Posterior vena cava (tissue), 2 donors: ENCODE measurements at regions not wholly inside any gene's neighbourhood (a gene's known extent, or its start where the extent isn't known, plus 50 kb on each side); places are given as distances from the start of the nearest gene placed in this dataset.
"Not testable (repeated sequence)": the region's sequence is repeated elsewhere in the genome, so short reads cannot be mapped to it uniquely, and the experiment has no call there.

Experiments used
- DNase-seq: peaks from one replicate; pipeline ENCODE4 v3.0.0-alpha.2; 2020; ENCODE audit warnings: low spot score
- intact Hi-C, 2 donors: fragments of 100-400 bp; cut with DNase I; formaldehyde crosslinking; loops; one replicate each; pipeline versions ENCODE4 v1.14.1 to v1.14.2; 2022 to 2023
- donor health status: DM: yes; HTN: yes; CAD: no.
- donor health status: DM: yes; HTN: yes; CAD: no.

GRCh38 chr10:117762819-117763172 lies 220.2 kb downstream of the EMX2 start:
- intact Hi-C loops: no loop called here
- no peak for DNase-seq

GRCh38 chr10:117763528-117763927 lies 221.0 kb downstream of the EMX2 start:
- DNase-seq: no peak
- intact Hi-C loops: no loop called here

- DNase-seq: no peak
- intact Hi-C loops: no loop called here
These were observed 225.9 kb downstream of the EMX2 start for GRCh38 chr10:117768333-117769042.

DNA sequence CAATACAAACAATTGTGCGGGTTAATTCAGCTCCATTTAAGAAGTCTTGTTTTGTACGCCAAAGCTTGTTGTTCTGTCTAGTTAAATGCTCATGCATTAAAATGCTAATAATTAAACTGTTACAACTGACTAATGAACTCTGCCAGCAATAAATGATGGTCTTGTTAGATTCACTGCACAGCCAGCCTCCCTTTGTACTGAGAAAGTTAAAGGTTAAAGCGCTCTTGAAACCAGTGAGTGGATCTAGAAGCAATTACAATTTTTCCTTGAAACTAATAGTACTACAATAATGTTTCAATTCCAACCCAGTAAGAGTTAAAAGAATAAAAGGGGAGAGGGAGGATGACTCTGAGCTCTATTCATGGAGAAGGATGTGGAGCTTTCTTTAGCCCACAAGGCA lies 233.0 kb downstream of the EMX2 start:
- intact Hi-C loops: no loop called here
- DNase-seq: no peak

- DNase-seq, intact Hi-C loops: not testable (repeated sequence)
These were observed 234.7 kb downstream of the EMX2 start for GRCh38 chr10:117777222-117777621.

DNA sequence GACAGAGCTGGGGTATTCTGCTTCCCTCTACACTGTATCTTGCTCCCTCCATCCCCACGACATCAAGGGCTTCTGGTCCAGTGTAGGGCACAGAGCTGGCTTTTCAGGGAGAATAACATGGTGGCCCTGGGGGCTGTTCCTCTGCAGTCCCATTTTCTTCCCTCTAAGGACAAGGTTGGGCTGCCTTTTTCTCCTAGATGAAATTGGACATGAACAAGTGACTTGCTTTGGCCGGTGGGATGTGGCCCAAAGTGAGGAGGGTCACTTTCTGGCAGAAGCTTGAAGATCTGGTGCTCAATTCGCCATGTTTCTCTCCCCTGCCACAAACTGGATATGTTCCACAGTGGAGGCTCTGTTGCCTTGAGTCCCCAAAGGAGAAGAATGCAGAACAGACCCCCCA lies 235.7 kb downstream of the EMX2 start:
- no peak for DNase-seq
- intact Hi-C loops: no loop called here

DNA sequence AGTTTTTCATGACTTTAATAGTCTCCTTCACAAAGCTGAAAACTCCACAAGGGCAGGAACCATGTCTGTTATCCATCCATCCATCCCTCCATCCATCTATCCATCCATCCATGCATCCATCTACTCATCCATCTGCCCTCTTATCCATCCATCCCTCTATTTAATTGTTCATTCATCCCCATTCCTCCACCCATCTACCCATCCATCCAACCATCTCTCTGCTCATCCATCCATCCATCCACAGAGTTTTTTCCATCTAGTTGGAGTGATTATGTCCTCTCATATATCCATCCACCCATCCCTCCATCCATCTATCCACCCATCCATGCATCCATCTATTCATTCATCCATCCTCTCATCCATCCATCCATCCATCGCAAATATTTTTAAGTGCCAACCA lies 237.9 kb downstream of the EMX2 start:
- intact Hi-C loops: no loop called here
- no peak for DNase-seq

- intact Hi-C loops: no loop called here
- no peak for DNase-seq
These were observed 238.8 kb downstream of the EMX2 start for GRCh38 chr10:117781216-117781831.

DNA sequence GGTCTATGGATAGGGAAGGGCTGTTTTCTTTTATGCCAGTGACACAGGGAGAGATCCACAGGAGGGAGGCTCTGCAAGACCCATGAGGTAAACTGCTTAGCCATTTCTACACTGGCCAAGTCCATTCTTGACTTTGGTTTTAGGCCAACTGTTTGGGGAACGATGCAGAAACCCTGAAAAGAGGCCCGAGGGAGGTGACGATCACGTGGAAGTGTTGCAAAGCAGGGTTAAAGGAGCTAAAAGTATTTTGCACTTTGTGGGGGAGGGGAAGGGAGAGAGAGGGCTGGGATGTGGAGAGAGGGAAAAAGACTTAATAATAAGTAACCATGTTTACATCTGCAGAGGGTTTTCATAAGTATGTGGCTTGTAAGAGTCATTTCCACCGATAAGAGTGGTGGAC lies 239.7 kb downstream of the EMX2 start:
- DNase-seq: no peak
- intact Hi-C loops: loop anchor here in 1 of 2 donors (2.0 kb wide), 1 partner anchor 71 kb away; no protein-coding TSS in a partner anchor

- intact Hi-C loops: loop anchor here in 1 of 2 donors (2.0 kb wide), 1 partner anchor 69 kb away; no protein-coding TSS in a partner anchor
- no peak for DNase-seq
These were observed 241.3 kb downstream of the EMX2 start for GRCh38 chr10:117783698-117784395.

- no peak for DNase-seq
- intact Hi-C loops: no loop called here
These were observed 242.2 kb downstream of the EMX2 start for GRCh38 chr10:117784776-117785175.

DNA sequence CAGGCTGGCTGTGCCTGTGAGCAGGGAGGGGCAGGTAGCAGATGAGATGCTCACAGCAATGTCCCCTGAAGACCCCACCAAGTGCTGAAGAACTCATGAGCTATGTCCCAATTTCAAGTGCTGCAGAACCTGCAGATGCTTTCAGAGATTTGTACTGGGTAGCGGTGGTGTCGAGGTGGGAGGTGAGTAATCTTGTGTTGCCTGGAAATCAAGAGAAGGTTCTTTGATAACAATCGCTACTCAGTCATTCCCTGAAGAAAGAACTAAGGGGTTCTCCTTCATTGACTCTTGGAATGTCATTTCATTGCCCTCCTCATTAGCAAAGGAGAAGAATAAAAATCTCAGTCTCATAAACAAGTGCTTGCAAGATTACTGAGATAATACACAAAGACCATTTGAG lies 246.4 kb downstream of the EMX2 start:
- intact Hi-C loops: no loop called here
- DNase-seq: no peak

GRCh38 chr10:117790179-117790578 lies 247.6 kb downstream of the EMX2 start:
- no peak for DNase-seq
- intact Hi-C loops: no loop called here

DNA sequence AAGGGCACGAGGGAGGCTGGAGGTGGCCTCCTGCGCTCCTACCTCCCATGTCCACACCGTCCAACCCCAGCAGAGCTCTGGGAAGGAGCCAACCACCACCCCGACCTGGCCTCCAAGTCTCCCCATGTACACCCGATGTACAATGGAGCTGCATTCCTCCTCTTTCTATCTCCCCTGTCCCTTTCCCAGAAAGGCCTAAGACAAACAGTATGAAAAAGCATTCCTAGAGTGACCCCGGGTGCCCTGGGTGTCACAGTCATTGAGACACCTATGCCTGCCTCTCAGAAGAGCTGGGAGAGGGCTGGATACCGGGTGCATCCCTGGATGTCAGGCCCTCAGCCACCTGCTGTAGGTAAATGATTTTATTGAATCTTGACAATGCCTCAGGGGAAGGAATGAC lies 248.1 kb downstream of the EMX2 start:
- intact Hi-C loops: no loop called here
- DNase-seq: no peak

DNA sequence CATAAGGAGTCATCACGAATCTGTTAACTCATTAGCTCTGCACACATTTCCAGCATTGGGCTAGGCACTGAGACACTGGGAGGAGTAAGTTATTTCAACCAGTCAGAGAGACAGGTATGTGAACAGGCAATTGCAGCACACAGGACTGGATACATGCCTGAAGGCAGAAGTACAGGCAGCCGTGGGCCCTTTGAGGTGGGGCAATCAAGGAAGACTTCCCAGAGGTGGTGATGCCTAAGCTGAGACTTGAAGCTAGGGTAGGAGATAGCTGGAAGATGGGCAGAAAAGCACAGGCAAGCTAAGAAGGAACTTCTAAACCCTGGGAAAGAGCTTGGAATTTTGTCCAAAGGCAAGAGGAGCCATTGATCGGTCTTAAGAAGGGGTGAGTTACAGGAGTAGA lies 249.7 kb downstream of the EMX2 start:
- no peak for DNase-seq
- intact Hi-C loops: no loop called here

DNA sequence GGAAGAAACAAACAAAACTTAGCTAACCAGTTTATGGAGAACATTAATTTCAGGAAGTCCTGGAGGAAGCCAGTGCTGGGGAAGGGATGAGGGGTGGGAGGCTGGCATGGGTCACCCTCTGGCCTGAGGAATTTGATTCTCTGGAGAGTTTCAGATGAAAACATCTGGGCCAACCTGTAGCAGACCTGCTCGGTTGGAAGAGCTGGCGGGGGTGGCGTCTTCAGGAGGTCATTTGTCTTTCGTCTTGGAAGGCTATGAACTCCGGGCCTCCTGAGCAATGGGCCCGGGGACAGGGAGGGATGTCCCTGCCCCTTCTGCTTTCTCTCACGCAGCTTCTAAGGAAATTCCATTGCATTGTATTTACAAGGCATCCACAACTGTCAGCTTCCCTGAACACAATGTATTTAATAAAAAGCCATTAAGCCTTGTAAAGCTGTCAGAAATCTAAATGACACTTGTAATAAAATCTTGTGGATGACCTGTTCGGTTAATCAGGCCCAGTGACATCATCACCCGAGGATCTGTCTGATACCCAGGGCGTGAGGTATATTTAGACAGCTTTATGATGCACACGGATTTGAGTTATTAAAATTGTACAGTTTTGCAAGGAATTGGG lies 250.5 kb downstream of the RAB11FIP2 start:
- DNase-seq: no peak
- intact Hi-C loops: no loop called here

GRCh38 chr10:117797296-117797695 lies 249.4 kb downstream of the RAB11FIP2 start:
- no peak for DNase-seq

DNA sequence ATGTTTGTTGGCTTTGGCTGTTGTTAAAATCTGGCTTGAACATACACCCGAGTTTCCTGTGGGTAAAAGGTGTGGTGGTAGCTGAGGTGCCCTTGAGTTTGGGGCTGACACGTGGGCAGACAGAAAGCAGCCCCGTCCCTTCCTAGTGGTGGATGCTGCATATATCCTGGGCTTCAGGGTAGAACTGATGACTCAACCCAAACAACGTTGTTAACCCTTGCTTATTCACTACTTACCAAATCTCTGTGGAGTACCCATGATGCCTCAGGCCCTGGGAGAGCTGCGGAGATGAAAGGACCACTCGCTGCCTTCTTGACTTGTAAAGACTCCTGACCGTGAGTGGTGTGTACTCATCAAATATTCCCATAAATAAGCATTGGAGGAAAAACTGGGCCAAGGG lies 245.1 kb downstream of the RAB11FIP2 start:
- intact Hi-C loops: no loop called here
- no peak for DNase-seq

More at GRCh38 chr10:117797296-117797695, 249.4 kb downstream of the RAB11FIP2 start:
- intact Hi-C loops: no loop called here

GRCh38 chr10:117804470-117805011 lies 242.2 kb downstream of the RAB11FIP2 start:
- no peak for DNase-seq
- intact Hi-C loops: no loop called here

DNA sequence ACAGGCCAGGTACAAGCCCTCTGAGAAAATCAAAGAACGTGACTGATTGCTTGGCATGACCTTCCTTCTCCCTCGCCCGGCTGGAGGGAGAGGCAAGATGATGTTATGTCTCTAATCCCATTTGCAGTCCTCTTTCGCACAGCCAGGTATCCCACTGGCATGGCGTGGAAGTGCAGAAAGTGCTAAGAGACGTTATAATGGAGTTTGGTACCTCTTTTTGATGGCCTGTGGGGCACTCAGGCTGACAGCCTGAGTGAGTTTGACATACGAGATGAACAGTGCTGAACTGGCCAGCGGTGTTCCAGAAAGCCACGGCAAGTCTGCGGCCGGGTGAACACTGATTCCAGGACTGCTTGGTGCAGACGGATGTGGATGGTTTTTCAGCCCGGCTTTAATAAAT lies 241.6 kb downstream of the RAB11FIP2 start:
- intact Hi-C loops: no loop called here

More for the DNA sequence above, 241.6 kb downstream of the RAB11FIP2 start:
- no peak for DNase-seq
